Duodenal mucosa (tissue), 2 donors: ENCODE measurements at regions not wholly inside any gene's neighbourhood (a gene's known extent, or its start where the extent isn't known, plus 50 kb on each side); places are given as distances from the start of the nearest gene placed in this dataset.

Source experiments
- H3K27ac ChIP-seq: one replicate; pipeline ENCODE4 v1.7.0; 2013; ENCODE audit warnings: low read depth, low read length
- H3K27me3 ChIP-seq, 2 donors: one replicate each; pipeline ENCODE4 v1.7.0; 2013; ENCODE audit warnings: low read length in 2 of 2, control low read depth in 1 of 2; ENCODE audit not compliant: insufficient read depth in 2 of 2, control insufficient read depth in 1 of 2
- H3K36me3 ChIP-seq, 2 donors: one replicate each; pipeline ENCODE4 v1.7.0; 2013; ENCODE audit warnings: low read length in 2 of 2, control low read depth in 1 of 2; ENCODE audit not compliant: insufficient read depth in 2 of 2, control insufficient read depth in 1 of 2
- H3K4me1 ChIP-seq, 2 donors: one replicate each; pipeline ENCODE4 v1.7.0; 2013; ENCODE audit warnings: low read length in 2 of 2, control low read depth in 1 of 2; ENCODE audit not compliant: insufficient read depth in 2 of 2, control insufficient read depth in 1 of 2
- H3K4me3 ChIP-seq, 2 donors: one replicate each; pipeline ENCODE4 v1.7.0; 2013; ENCODE audit warnings: low read length in 2 of 2, low read depth in 1 of 2
- H3K9ac ChIP-seq, 2 donors: one replicate each; pipeline ENCODE4 v1.7.0; 2013; ENCODE audit warnings: low read length in 2 of 2, low read depth in 1 of 2
- H3K9me3 ChIP-seq, 2 donors: one replicate each; pipeline ENCODE4 v1.7.0; 2013; ENCODE audit warnings: low read length in 2 of 2, control low read depth in 1 of 2; ENCODE audit not compliant: control insufficient read depth in 1 of 2

DNA sequence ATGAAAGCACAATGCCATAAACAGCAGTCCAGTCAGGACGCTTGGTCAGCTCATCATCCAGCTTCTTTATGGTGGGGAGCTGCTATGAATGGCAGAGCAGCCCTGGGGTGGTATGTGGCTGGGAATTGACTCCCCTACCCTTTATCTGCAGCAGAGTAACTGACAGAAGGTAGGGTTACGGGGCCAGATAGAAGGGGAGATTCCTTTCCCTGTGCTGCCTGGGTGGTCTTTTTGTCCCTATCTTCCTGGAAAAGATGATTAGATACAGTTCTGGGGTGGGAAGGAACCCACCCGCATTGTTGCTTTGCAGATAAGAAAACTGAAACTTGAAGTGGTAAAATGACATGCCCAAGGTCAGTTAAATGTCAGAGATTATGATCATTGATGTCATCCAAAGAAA lies 405.5 kb downstream of the ARHGEF28 start:
- H3K36me3 ChIP-seq, result no peaks in the 10 kb centered on the region
- no peak overlapping the region for H3K4me3 ChIP-seq
- H3K27me3 ChIP-seq, result no peaks in the 10 kb centered on the region
- no peak overlapping the region for H3K27ac ChIP-seq
- peaks cover 4 to 5% of the 10 kb centered on the region in 2 donors for H3K4me1 ChIP-seq
- no peak overlapping the region for H3K9ac ChIP-seq
- no peaks in the 10 kb centered on the region for H3K9me3 ChIP-seq

DNA sequence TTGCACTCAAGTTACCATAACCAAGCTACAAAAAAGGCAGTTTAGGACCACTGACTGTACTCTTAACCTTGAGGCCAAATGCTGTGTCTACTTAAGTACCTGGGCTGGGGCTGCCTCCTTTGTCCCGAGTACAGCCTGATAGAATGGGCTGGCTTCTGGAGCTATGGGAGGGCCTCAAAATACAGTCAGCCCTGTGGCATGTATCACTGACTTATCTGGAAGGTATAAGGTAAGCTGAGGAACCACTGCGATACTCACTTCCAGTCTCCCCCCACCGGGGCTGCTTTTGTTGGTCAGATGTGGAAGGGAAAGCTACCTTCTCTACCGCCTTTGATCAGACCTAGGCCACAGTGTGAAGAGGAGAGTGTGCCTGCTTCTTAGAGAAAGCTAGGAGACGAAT lies 404.8 kb downstream of the ARHGEF28 start:
- no peak overlapping the region for H3K4me3 ChIP-seq
- H3K9me3 ChIP-seq, result no peaks in the 10 kb centered on the region
- H3K36me3 ChIP-seq, result no peaks in the 10 kb centered on the region
- H3K4me1 ChIP-seq, result peaks cover 2 to 4% of the 10 kb centered on the region in 2 donors
- H3K27me3 ChIP-seq, result no peaks in the 10 kb centered on the region
- no peak overlapping the region for H3K27ac ChIP-seq
- H3K9ac ChIP-seq, result no peak overlapping the region

DNA sequence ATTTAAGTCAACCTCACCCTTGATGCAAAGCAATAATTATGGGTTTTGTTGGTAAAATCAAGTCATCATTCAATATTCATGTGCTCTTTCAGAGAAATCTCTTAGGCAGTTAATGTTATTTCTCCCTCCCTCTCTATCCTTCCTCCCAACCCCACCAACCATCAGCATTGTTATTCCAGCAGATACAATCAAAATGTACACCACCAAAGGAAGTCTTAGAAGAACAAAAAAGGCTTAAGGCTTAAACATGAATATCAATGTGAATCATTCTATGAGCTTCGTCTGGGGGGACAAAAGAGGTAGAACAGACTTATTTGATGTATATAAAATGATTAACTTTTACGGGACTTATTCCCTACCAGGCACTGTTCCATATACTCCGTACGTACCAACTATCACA lies 404.4 kb downstream of the ARHGEF28 start:
- Histone ChIP-seq H3K9ac (no peak overlapping the region), H3K4me1 (no peaks in the 10 kb centered on the region), H3K36me3 (no peaks in the 10 kb centered on the region), H3K27ac (no peak overlapping the region), H3K9me3 (no peaks in the 10 kb centered on the region), H3K27me3 (no peaks in the 10 kb centered on the region), H3K4me3 (no peak overlapping the region)

DNA sequence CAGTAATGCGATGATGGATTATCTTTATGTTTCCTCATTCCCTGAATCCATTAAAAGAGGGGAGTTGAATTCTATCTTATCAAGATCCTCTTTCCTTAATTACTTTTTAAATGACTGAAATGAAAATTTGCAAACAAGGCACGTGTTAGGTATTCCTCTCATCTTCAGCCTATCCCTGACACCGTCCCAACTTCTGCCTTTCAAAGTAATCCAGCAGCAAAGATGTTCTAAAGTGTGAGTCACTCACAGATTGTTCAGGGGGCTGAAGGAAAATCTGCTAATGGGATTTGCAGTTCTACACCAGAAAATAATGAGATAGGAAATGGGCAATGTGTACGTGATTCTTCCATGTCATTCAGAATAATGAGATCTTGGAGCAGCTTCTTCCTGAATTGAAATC lies 403.0 kb downstream of the ARHGEF28 start:
- Histone ChIP-seq H3K36me3 (no peaks in the 10 kb centered on the region), H3K27me3 (no peaks in the 10 kb centered on the region), H3K9ac (no peak overlapping the region), H3K4me3 (no peak overlapping the region), H3K27ac (no peak overlapping the region), H3K9me3 (no peaks in the 10 kb centered on the region), H3K4me1 (no peaks in the 10 kb centered on the region)

DNA sequence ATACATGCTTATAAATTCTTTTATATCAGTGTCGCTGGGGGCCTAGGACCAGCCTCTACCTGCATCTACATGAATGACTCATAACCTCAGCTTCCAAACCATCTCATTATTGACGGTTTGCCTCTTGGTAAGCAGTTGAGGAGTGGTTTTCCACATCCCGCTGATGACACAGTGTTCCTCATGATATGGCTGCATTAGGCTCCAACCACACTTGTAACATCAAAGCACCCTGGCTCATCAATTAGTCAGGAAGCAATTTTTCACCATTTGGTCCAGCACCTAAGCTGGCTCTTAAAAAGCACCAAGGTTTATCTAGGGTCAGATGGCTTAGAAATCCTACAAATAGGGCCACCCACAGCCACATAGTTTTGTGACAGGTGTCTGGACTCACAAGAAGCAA lies 402.4 kb downstream of the ARHGEF28 start:
- Histone ChIP-seq H3K9me3 (no peaks in the 10 kb centered on the region), H3K4me3 (no peak overlapping the region), H3K27me3 (no peaks in the 10 kb centered on the region), H3K27ac (no peak overlapping the region), H3K4me1 (no peaks in the 10 kb centered on the region), H3K36me3 (no peaks in the 10 kb centered on the region), H3K9ac (no peak overlapping the region)

DNA sequence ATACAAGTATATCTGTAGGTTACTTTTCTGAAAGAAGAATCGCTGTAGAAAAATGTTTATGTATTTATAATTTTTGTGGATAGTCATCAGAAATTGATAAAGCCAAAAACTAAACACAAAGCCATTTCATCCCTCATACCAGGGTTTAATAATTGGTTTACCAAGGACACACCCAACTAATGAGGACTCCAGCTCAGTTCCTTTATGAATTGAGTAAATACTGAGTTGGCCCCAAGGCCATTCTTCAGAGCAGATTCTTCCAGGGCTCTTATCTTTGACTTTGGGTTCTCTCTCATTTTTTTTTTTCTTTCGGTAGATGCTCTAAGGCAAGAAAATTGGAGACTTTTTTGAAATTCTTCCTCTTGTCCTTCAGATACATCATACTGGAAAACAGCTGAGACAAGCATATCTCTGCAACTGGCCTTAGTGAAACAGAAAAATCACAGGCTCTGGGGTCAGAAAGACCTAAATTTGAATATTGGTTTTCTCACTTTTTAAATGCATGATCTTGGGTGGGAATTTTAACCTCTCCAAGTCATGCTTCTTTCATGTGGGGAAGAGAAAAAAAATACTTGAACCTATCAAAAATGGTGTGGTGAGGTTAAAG lies 401.8 kb downstream of the ARHGEF28 start:
- Histone ChIP-seq H3K4me1 (no peaks in the 10 kb centered on the region), H3K9me3 (no peaks in the 10 kb centered on the region), H3K27ac (no peak overlapping the region), H3K9ac (no peak overlapping the region), H3K4me3 (no peak overlapping the region), H3K36me3 (no peaks in the 10 kb centered on the region), H3K27me3 (no peaks in the 10 kb centered on the region)

DNA sequence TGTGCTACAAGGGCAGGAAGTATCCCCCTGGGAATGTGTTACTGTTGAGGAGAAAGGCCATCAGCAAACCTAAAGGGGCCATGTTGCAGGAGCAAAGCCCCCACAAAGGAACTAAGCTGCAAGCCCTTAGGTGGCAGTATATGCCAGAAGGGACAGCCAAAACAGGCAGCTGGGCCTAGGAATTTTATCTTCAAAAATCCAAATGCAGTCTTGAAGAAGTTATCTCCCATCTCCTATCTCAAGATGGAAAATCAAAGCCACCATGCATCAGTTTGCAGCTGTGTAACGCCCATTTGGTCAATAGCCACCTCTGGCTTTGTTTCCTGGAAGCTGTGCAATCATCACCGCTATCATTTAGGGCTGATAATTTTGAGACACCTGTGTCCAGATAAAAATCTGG lies 400.3 kb downstream of the ARHGEF28 start:
- Histone ChIP-seq H3K36me3 (no peaks in the 10 kb centered on the region), H3K4me3 (no peak overlapping the region), H3K9me3 (no peaks in the 10 kb centered on the region), H3K9ac (no peak overlapping the region), H3K27me3 (no peaks in the 10 kb centered on the region), H3K27ac (no peak overlapping the region), H3K4me1 (no peaks in the 10 kb centered on the region)

DNA sequence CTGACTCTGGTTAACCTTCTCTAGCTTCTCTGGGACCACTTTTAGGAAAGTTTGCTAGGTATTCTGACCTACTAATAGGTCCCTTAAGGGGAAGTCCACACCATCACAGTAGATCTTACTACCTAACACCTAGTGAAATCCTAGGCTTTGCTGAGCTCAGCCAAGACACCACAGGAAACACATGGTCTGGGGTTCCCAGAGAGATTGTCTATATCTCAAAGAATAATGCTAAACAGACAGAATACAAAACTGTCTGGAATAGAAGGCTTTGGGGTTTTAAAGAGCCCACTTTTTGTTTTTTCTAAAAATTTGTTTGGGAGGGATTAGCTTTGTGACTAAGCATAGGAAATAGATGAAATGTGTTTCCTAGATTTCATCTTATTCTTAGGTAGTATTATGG lies 395.1 kb downstream of the ARHGEF28 start:
- H3K4me1 ChIP-seq, result peaks cover 0 to 5% of the 10 kb centered on the region in 2 donors

DNA sequence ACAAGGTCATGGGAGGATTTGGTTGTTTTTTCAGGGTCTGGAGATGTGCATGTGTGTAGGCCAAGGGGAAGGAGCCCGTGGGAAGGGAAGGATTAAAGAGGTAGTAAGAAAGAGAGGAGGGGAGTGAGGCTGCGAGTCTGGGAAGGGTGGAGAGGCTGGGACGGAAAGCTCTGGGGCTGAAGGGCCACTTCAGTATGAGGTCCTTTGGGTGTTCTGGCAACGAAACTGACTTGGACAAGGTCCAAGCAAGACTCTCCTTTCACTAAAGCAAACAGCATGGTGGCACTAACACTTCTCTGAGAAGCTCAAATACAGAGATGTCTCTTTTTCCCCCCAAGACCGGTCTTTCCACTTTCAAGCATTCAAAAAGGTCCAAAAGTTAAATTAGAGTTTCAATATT lies 394.5 kb downstream of the ARHGEF28 start:
- H3K36me3 ChIP-seq, result no peaks in the 10 kb centered on the region
- no peaks in the 10 kb centered on the region for H3K9me3 ChIP-seq
- peaks cover 0 to 5% of the 10 kb centered on the region in 2 donors for H3K4me1 ChIP-seq
- no peak overlapping the region for H3K27ac ChIP-seq
- H3K9ac ChIP-seq, result no peak overlapping the region
- no peaks in the 10 kb centered on the region for H3K27me3 ChIP-seq
- no peak overlapping the region for H3K4me3 ChIP-seq

More for the DNA sequence above, 395.1 kb downstream of the ARHGEF28 start:
- Histone ChIP-seq H3K27ac (no peak overlapping the region), H3K4me3 (no peak overlapping the region), H3K9ac (no peak overlapping the region), H3K9me3 (no peaks in the 10 kb centered on the region), H3K27me3 (no peaks in the 10 kb centered on the region), H3K36me3 (no peaks in the 10 kb centered on the region)

DNA sequence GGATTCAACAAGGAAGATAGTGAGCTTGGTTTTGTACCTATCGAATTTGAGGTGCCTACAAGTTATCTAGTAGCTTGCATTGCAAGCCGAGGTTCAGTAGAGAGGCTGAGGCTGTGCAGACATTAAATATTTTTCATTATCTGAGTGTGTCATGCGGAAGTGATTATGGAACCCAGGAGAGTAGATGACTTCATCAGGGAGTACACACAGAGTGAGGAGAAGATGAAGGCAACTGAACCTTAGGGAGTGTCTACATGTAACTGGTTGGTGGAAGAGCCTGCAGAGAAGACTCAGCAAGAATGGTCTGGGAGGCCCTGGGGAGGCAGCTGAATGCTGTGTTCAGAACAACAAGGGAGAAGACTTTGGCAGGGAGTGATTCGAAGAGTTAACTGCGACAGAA lies 393.9 kb downstream of the ARHGEF28 start:
- Histone ChIP-seq H3K4me1 (peaks cover 0 to 5% of the 10 kb centered on the region in 2 donors), H3K4me3 (no peak overlapping the region), H3K27ac (no peak overlapping the region), H3K27me3 (no peaks in the 10 kb centered on the region), H3K36me3 (no peaks in the 10 kb centered on the region), H3K9me3 (no peaks in the 10 kb centered on the region), H3K9ac (no peak overlapping the region)

DNA sequence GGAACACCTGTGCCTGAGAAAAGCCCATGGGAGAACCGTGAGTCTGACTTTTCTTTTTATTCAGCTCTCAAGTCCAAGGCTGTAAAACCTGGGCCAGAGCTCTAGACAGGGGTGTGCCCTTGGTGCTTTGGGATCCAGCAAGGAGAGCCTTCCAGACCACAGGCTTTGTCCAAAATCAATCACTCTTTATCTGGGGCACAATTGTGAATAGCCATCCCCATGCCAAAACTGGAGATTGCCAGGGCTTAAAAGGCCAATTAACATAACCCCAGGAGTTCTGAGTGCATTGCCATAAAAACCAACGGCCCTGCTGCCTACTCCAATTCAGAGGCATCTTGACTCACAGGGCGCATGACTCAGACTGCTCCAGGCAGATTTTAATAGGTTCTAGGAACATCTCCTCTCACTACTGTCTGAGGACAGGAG lies 391.8 kb downstream of the ARHGEF28 start:
- Histone ChIP-seq H3K27me3 (no peaks in the 10 kb centered on the region), H3K27ac (no peak overlapping the region), H3K36me3 (no peaks in the 10 kb centered on the region), H3K4me1 (peaks cover 0 to 5% of the 10 kb centered on the region in 2 donors), H3K4me3 (no peak overlapping the region), H3K9me3 (no peaks in the 10 kb centered on the region), H3K9ac (no peak overlapping the region)
